Psoas muscle (tissue), 7 donors: ENCODE measurements at regions not wholly inside any gene's neighbourhood (a gene's known extent, or its start where the extent isn't known, plus 50 kb on each side); places are given as distances from the start of the nearest gene placed in this dataset.

Source experiments
- ATAC-seq, 4 donors: fragments of 200-7000 bp; cut with Tn5 transposase; one replicate each; pipeline ENCODE4 v1.9.1; 2020; ENCODE audit warnings: moderate library complexity in 3 of 4, mild to moderate bottlenecking in 2 of 4
- DNase-seq, 2 donors: peaks; one replicate each; pipeline ENCODE4 v3.0.0-alpha.2; 2020
- H3K27ac ChIP-seq: fragments of 200-600 bp; one replicate; pipeline ENCODE4 v1.8.0; 2022
- H3K27me3 ChIP-seq, 3 donors: fragments of 200-600 bp in 1 of 3; one replicate each; pipeline versions ENCODE4 v1.6.1 to v1.8.0; 2013 to 2022; ENCODE audit warnings: low read length in 2 of 3, mild to moderate bottlenecking in 2 of 3, moderate library complexity in 1 of 3; ENCODE audit not compliant: insufficient read depth in 3 of 3
- H3K36me3 ChIP-seq, 2 donors: fragments of 200-600 bp in 1 of 2; one replicate each; pipeline versions ENCODE4 v1.6.1 to v1.8.0; 2013 to 2022; ENCODE audit warnings: low read depth in 1 of 2, mild to moderate bottlenecking in 1 of 2, moderate library complexity in 1 of 2; ENCODE audit not compliant: insufficient read depth in 1 of 2
- H3K4me1 ChIP-seq: fragments of 200-600 bp; one replicate; pipeline ENCODE4 v1.8.0; 2022
- H3K4me3 ChIP-seq: fragments of 200-600 bp; one replicate; pipeline ENCODE4 v1.8.0; 2022; ENCODE audit warnings: mild to moderate bottlenecking
- H3K9me3 ChIP-seq: fragments of 200-600 bp; one replicate; pipeline ENCODE4 v1.8.0; 2022
- WGBS, 3 donors: extraction: QIAGEN DNeasy Blood & Tissue Kit; methylation state at CpG; one replicate each; pipeline versions ENCODE4 v1.1.6 to v1.1.7; 2013; 5-methylcytosine and 5-hydroxymethylcytosine counted together
- intact Hi-C, 2 donors: fragments of 100-400 bp; cut with DNase I; formaldehyde crosslinking; loops; one replicate each; pipeline versions ENCODE4 v1.11.0 to v1.14.2; 2022
- TF ChIP-seq, protein P1 (sequence below): fragments of 200-600 bp; IDR thresholded peaks from one replicate; pipeline ENCODE4 v1.8.0; 2022; ENCODE audit warnings: antibody characterized with exemption
- donor health status: healthy with polysubstance abuse.
- donor health status: DM: no; HTN: no; CAD: no; lungs with moderate emphysema.
- donor health status: Bipolar disorder and iron deficiency.
- donor health status: healthy.
- donor health status: DM: yes; HTN: yes; CAD: no.
- donor health status: DM: no; HTN: no; CAD: no.
- donor health status: DM: yes; HTN: yes; CAD: no.

DNA sequence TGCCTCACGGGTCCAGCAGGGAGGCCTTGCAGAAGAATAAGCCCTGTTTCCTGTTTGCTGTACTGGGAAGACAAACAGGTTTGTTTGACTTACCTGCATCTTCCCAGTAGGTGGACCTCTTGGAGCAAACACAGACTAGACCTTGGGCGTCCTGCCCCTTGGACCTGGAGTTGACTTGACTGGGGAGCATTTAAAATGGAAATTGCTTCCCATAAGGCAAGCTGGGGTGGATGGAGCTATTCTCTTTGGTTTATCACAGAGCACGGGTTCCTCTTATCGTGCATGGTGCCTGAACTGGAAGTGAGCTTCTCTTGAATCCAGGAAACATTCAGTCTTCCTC is 151.4 kb downstream of the RPLP1 start:
- Histone ChIP-seq H3K9me3 (no peaks in the 10 kb centered on the region), H3K27me3 (peaks cover 0 to 4% (median 0%) of the 10 kb centered on the region in 3 donors), H3K27ac (no peak overlapping the region), H3K4me1 (peaks cover 11% of the 10 kb centered on the region), H3K4me3 (no peak overlapping the region), H3K36me3 (no peaks in the 10 kb centered on the region)
- ATAC-seq (no peak), DNase-seq (no peak)
- 70 to 81% (median 74%) methylated on average over 4 of the region's 4 CpGs for WGBS, 3 donors
- TF ChIP-seq, protein P1, sequence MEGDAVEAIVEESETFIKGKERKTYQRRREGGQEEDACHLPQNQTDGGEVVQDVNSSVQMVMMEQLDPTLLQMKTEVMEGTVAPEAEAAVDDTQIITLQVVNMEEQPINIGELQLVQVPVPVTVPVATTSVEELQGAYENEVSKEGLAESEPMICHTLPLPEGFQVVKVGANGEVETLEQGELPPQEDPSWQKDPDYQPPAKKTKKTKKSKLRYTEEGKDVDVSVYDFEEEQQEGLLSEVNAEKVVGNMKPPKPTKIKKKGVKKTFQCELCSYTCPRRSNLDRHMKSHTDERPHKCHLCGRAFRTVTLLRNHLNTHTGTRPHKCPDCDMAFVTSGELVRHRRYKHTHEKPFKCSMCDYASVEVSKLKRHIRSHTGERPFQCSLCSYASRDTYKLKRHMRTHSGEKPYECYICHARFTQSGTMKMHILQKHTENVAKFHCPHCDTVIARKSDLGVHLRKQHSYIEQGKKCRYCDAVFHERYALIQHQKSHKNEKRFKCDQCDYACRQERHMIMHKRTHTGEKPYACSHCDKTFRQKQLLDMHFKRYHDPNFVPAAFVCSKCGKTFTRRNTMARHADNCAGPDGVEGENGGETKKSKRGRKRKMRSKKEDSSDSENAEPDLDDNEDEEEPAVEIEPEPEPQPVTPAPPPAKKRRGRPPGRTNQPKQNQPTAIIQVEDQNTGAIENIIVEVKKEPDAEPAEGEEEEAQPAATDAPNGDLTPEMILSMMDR: no peak
- intact Hi-C loops: no loop called here

GRCh38 chr15:69606144-69606543 is 153.5 kb downstream of the RPLP1 start:
- DNase-seq: no peak
- H3K4me3 ChIP-seq: no peak overlapping the region

DNA sequence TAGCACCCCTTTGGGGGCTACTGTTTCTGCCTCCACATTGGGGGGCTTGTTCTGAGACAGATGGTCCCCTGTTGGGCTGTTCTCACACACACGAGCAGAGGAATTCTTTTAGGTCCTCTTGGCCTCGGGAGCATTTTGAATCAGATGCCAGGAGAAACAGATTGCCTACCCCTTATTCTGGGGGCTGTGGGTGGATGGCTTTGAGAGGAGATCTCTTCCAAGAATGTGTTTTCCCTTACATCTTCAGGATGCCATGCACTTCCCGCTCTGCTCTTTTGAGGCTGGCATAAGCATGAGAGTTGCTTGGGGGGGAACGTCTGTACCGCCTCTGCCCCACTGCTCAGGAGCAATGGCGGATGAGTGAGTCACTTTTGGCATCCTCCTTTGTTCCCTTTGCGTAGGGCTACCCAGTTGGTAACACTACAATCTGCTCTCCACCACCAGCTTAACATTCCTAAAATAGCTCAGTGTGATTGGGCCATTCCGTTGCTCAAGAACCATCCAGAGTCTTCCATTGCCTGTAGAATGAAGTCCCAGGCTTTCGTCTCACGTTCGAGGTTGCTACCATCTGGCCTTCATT is 154.4 kb downstream of the RPLP1 start:
- intact Hi-C loops: no loop called here
- H3K36me3 ChIP-seq: no peaks in the 10 kb centered on the region
- peaks cover 0 to 4% (median 0%) of the 10 kb centered on the region in 3 donors for H3K27me3 ChIP-seq
- no peaks in the 10 kb centered on the region for H3K9me3 ChIP-seq
- TF ChIP-seq, protein P1: no peak
- no peaks in the 10 kb centered on the region for H3K4me1 ChIP-seq
- no peak overlapping the region for H3K27ac ChIP-seq
- WGBS, 3 donors: 73 to 84% (median 75%) methylated on average over 11 of the region's 11 CpGs
- DNase-seq (no peak), ATAC-seq (peak in 2 of 4 donors; percentile 62 to 64)
- no peak overlapping the region for H3K4me3 ChIP-seq

More at GRCh38 chr15:69606144-69606543, 153.5 kb downstream of the RPLP1 start:
- intact Hi-C loops: no loop called here
- Histone ChIP-seq H3K4me1 (peaks cover 5% of the 10 kb centered on the region), H3K9me3 (no peaks in the 10 kb centered on the region), H3K27me3 (peaks cover 0 to 4% (median 0%) of the 10 kb centered on the region in 3 donors), H3K27ac (no peak overlapping the region), H3K36me3 (no peaks in the 10 kb centered on the region)
- ATAC-seq: no peak
- WGBS, 3 donors: 77 to 86% (median 78%) methylated on average over 5 of the region's 5 CpGs
- TF ChIP-seq, protein P1: no peak

GRCh38 chr15:69608661-69609060 is 156.0 kb downstream of the RPLP1 start:
- Histone ChIP-seq H3K27ac (no peak overlapping the region), H3K4me1 (no peaks in the 10 kb centered on the region), H3K36me3 (no peaks in the 10 kb centered on the region), H3K27me3 (no peaks in the 10 kb centered on the region), H3K9me3 (no peaks in the 10 kb centered on the region), H3K4me3 (no peak overlapping the region)
- TF ChIP-seq, protein P1: no peak
- ATAC-seq (no peak), DNase-seq (no peak)
- WGBS, 3 donors: 86 to 90% (median 88%) methylated on average over 4 of the region's 4 CpGs
- intact Hi-C loops: no loop called here

DNA sequence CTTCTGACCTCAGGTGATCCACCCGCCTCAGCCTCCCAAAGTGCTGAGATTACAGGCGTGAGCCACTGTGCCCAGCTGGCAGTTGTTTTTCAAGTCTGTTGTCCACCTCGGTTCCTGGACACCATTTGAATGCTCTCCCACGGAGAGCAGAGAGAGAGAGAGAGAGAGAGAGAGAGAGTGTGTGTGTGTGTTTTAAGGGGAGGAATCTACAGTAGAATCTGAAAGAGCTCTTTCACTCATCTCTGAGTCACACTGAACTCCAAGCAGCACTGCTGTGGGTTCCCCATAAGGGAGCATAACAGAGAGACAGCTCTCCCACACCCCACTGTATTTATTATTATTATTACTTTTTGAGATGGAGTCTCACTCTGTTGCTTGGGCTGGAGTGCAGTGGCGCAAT is 156.6 kb downstream of the RPLP1 start:
- H3K36me3 ChIP-seq: no peaks in the 10 kb centered on the region
- ATAC-seq: peak in 1 of 4 donors; percentile 62
- no peak for DNase-seq
- H3K4me3 ChIP-seq: no peak overlapping the region
- H3K4me1 ChIP-seq: no peaks in the 10 kb centered on the region
- H3K9me3 ChIP-seq: no peaks in the 10 kb centered on the region
- 54 to 60% (median 55%) methylated on average over 5 of the region's 5 CpGs for WGBS, 3 donors
- H3K27me3 ChIP-seq: no peaks in the 10 kb centered on the region
- H3K27ac ChIP-seq: no peak overlapping the region
- intact Hi-C loops: no loop called here
- TF ChIP-seq, protein P1: no peak
